Loucy (cell line): ENCODE measurements at regions not wholly inside any gene's neighbourhood (a gene's known extent, or its start where the extent isn't known, plus 50 kb on each side); places are given as distances from the start of the nearest gene placed in this dataset.
"Not testable (repeated sequence)": the region's sequence is repeated elsewhere in the genome, so short reads cannot be mapped to it uniquely, and the experiment has no call there.

Source experiments
- H2AFZ ChIP-seq: fragments of 200-600 bp; sonication (generic); 2 replicates; pipeline ENCODE4 v1.6.0; 2016; ENCODE audit warnings: antibody characterized with exemption, mild to moderate bottlenecking, low read length, moderate library complexity
- H3F3A ChIP-seq: fragments of 200-600 bp; 2 replicates; pipeline ENCODE4 v1.6.0; 2016; ENCODE audit warnings: antibody characterized with exemption, low read depth, mild to moderate bottlenecking
- H3K27me3 ChIP-seq: fragments of 200-600 bp; sonication (generic); 2 replicates; pipeline ENCODE4 v1.6.1; 2014; ENCODE audit warnings: low read length, mild to moderate bottlenecking; ENCODE audit not compliant: insufficient read depth, poor library complexity, severe bottlenecking
- H3K36me3 ChIP-seq: fragments of 200-600 bp; sonication (generic); 2 replicates; pipeline ENCODE4 v1.6.1; 2016; ENCODE audit warnings: low read length; ENCODE audit not compliant: insufficient read depth
- H3K4me1 ChIP-seq: fragments of 200-600 bp; sonication (generic); 2 replicates; pipeline ENCODE4 v1.5.1; 2014; ENCODE audit warnings: low read length, mild to moderate bottlenecking; ENCODE audit not compliant: insufficient read depth, poor library complexity, severe bottlenecking
- H3K4me2 ChIP-seq: fragments of 200-600 bp; sonication (generic); 2 replicates; pipeline ENCODE4 v1.6.0; 2014; ENCODE audit warnings: antibody characterized with exemption, low read length, low read depth, mild to moderate bottlenecking; ENCODE audit not compliant: poor library complexity, severe bottlenecking
- H3K4me3 ChIP-seq: fragments of 200-600 bp; sonication (generic); 2 replicates; pipeline ENCODE4 v1.5.1; 2014; ENCODE audit warnings: low read length, mild to moderate bottlenecking, mixed read lengths; ENCODE audit not compliant: poor library complexity, severe bottlenecking
- H3K79me2 ChIP-seq: fragments of 200-600 bp; sonication (generic); 2 replicates; pipeline ENCODE4 v1.6.1; 2014; ENCODE audit warnings: low read length; ENCODE audit not compliant: insufficient read depth
- H3K9ac ChIP-seq: fragments of 200-600 bp; sonication (generic); 2 replicates; pipeline ENCODE4 v1.6.0; 2014; ENCODE audit warnings: mild to moderate bottlenecking, low read depth, low read length, moderate library complexity; ENCODE audit not compliant: poor library complexity, severe bottlenecking
- H3K9me2 ChIP-seq: fragments of 200-600 bp; sonication (generic); replicated peaks from 2 replicates; pipeline ENCODE4 v1.6.1; 2016; ENCODE audit warnings: low read depth, low read length, mixed read lengths
- H3K9me3 ChIP-seq: fragments of 200-600 bp; sonication (generic); 2 replicates; pipeline ENCODE4 v1.6.1; 2014; ENCODE audit warnings: mild to moderate bottlenecking, antibody characterized with exemption, low read length, low read depth; ENCODE audit not compliant: insufficient read depth
- H4K20me1 ChIP-seq: fragments of 200-600 bp; sonication (generic); 2 replicates; pipeline ENCODE4 v1.6.0; 2014; ENCODE audit warnings: antibody characterized with exemption, low read length, mild to moderate bottlenecking; ENCODE audit not compliant: insufficient read depth, poor library complexity, severe bottlenecking
- CTCF ChIP-seq: fragments of 200-600 bp; sonication (generic); conservative IDR thresholded peaks from 2 replicates; pipeline ENCODE4 v1.5.1; 2014; ENCODE audit warnings: mild to moderate bottlenecking, antibody characterized with exemption, low read length
- EZH2phosphoT487 ChIP-seq: fragments of 200-600 bp; IDR thresholded peaks from 2 replicates; pipeline ENCODE4 v1.6.1; 2018; ENCODE audit warnings: antibody characterized with exemption, mild to moderate bottlenecking, moderate library complexity, borderline replicate concordance

GRCh38 chr5:32949286-32949970 is 238.3 kb downstream of the NPR3 start:
- no peaks in the 10 kb centered on the region for H3K9me2 ChIP-seq
- H3K9me3 ChIP-seq = no peaks in the 10 kb centered on the region
- no peaks in the 10 kb centered on the region for H3K27me3 ChIP-seq
- H3K4me1 ChIP-seq = no peaks in the 10 kb centered on the region
- no peak overlapping the region for H3K9ac ChIP-seq
- no peaks in the 10 kb centered on the region for H3K36me3 ChIP-seq
- H3K79me2 ChIP-seq = no peaks in the 10 kb centered on the region
- TF ChIP-seq EZH2phosphoT487 (no peak), CTCF (no peak)
- H2AFZ ChIP-seq = no peak overlapping the region
- H4K20me1 ChIP-seq = no peaks in the 10 kb centered on the region
- no peak overlapping the region for H3K4me3 ChIP-seq
- no peak overlapping the region for H3K4me2 ChIP-seq
- H3F3A ChIP-seq = no peaks in the 10 kb centered on the region

DNA sequence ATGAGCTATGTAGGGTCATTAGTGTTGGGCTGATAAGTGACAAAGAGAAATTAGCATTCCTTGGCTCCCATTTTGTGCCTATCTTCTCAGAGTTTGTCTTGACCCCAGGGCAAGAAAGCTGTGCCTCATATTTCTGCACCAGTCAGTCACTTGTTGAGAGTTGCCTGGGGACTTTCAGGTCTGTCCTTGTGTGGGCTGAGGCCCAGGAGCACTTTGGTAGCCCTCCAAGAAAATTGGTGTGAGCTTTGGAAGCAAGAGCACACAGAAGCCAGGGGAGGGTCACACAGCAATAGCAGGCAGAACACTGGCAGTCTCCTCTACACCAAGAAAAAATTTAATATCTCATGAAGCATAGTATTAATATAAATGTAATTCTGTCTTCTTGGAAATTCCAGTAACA is 239.9 kb downstream of the NPR3 start:
- H3K27me3 ChIP-seq = no peaks in the 10 kb centered on the region
- no peaks in the 10 kb centered on the region for H4K20me1 ChIP-seq
- TF ChIP-seq EZH2phosphoT487 = no peak
- TF ChIP-seq CTCF = no peak
- H3K4me2 ChIP-seq = no peak overlapping the region
- no peak overlapping the region for H3K4me3 ChIP-seq
- H3K79me2 ChIP-seq = no peaks in the 10 kb centered on the region
- H3K9me3 ChIP-seq = no peaks in the 10 kb centered on the region
- H3K36me3 ChIP-seq = no peaks in the 10 kb centered on the region
- H3K9ac ChIP-seq = no peak overlapping the region
- H3F3A ChIP-seq = no peaks in the 10 kb centered on the region
- no peak overlapping the region for H2AFZ ChIP-seq
- no peaks in the 10 kb centered on the region for H3K4me1 ChIP-seq
- H3K9me2 ChIP-seq = no peaks in the 10 kb centered on the region

- Histone ChIP-seq H3F3A (no peaks in the 10 kb centered on the region), H3K9me2 (no peaks in the 10 kb centered on the region), H4K20me1 (no peaks in the 10 kb centered on the region), H3K9ac (no peak overlapping the region), H3K9me3 (no peaks in the 10 kb centered on the region), H3K27me3 (no peaks in the 10 kb centered on the region), H3K4me2 (no peak overlapping the region), H2AFZ (no peak overlapping the region), H3K4me1 (no peaks in the 10 kb centered on the region), H3K36me3 (no peaks in the 10 kb centered on the region), H3K4me3 (no peak overlapping the region), H3K79me2 (no peaks in the 10 kb centered on the region)
- TF ChIP-seq EZH2phosphoT487 = no peak
- no peak for TF ChIP-seq CTCF
Observed at GRCh38 chr5:32951878-32952277, 240.8 kb downstream of the NPR3 start.

- H3K9ac ChIP-seq, H3K4me1 ChIP-seq, H2AFZ ChIP-seq, H3K4me2 ChIP-seq, H3K4me3 ChIP-seq, H3K36me3 ChIP-seq, H3F3A ChIP-seq, H3K79me2 ChIP-seq, H4K20me1 ChIP-seq, H3K9me3 ChIP-seq, H3K9me2 ChIP-seq, H3K27me3 ChIP-seq: not testable (repeated sequence)
Observed at GRCh38 chr5:32952421-32952820, 241.3 kb downstream of the NPR3 start.
